ENCODE measurements at regions not wholly inside any gene's neighbourhood (a gene's known extent, or its start where the extent isn't known, plus 50 kb on each side); places are given as distances from the start of the nearest gene placed in this dataset.
"Not testable (repeated sequence)": the region's sequence is repeated elsewhere in the genome, so short reads cannot be mapped to it uniquely, and the experiment has no call there.

DNA sequence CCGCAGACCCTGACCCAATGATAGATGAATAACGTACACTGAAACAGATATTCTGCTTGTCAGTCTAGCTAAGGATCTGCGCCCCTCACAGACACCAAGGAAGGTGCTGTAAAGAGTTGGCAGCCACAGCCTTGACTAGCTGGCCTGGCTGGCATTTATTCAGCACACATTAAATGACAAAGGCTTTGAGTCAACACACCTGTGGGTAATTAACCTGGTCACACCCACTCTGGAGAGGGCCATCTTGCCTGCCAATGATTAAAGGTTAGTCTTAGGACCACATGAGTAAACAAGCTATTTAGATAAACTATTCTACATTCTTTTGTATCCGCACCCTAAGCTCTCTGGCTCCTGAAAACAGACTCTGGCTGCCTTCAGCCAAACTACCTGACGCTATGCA, 982.2 kb upstream of the ADAMTS5 start:
- TF ChIP-seq CTCF (conservative IDR thresholded peaks at IDR 0.05); ZFX (IDR thresholded peaks at IDR 0.05): not testable (repeated sequence)
